OCI-LY3 (cell line): ENCODE measurements at regions not wholly inside any gene's neighbourhood (a gene's known extent, or its start where the extent isn't known, plus 50 kb on each side); places are given as distances from the start of the nearest gene placed in this dataset.

ENCODE experiments used
- H2AFZ ChIP-seq: fragments of 200-600, 300-600 bp; shearing (Covaris generic); 2 replicates; pipeline ENCODE4 v1.6.0; 2014; ENCODE audit warnings: antibody characterized with exemption, low read depth, low read length
- H3K27ac ChIP-seq: fragments of 200-600, 300-600 bp; sonication (generic); 2 replicates; pipeline ENCODE4 v1.5.1; 2014; ENCODE audit warnings: mild to moderate bottlenecking, low read length, moderate library complexity, mixed read lengths
- H3K27me3 ChIP-seq: fragments of 200-600, 300-600 bp; sonication (generic); 2 replicates; pipeline ENCODE4 v1.6.1; 2014; ENCODE audit warnings: low read depth, low read length, mixed read lengths
- H3K36me3 ChIP-seq: fragments of 200-600, 300-600 bp; sonication (generic); replicated peaks from 2 replicates; pipeline ENCODE3; 2014; ENCODE audit warnings: low read depth, low read length, mixed read lengths
- H3K4me1 ChIP-seq: fragments of 300-600, 200-600 bp; sonication (generic); 2 replicates; pipeline ENCODE4 v1.6.1; 2014; ENCODE audit warnings: low read length, mixed read lengths
- H3K4me2 ChIP-seq: fragments of 200-600, 300-600 bp; sonication (generic); 2 replicates; pipeline ENCODE4 v1.6.1; 2014; ENCODE audit warnings: low read length, mixed read lengths
- H3K4me3 ChIP-seq: fragments of 300-600, 200-600 bp; sonication (generic); 2 replicates; pipeline ENCODE4 v1.5.1; 2014; ENCODE audit warnings: antibody characterized with exemption, mild to moderate bottlenecking, low read length, moderate library complexity
- H3K79me2 ChIP-seq: fragments of 300-600, 200-600 bp; shearing (Covaris generic); 2 replicates; pipeline ENCODE4 v1.6.1; 2014; ENCODE audit warnings: mild to moderate bottlenecking, low read length, mixed read lengths
- H3K9ac ChIP-seq: fragments of 300-600, 200-600 bp; shearing (Covaris generic); 2 replicates; pipeline ENCODE4 v1.6.0; 2014; ENCODE audit warnings: mild to moderate bottlenecking, low read length, moderate library complexity
- H3K9me3 ChIP-seq: fragments of 200-600, 300-600 bp; shearing (Covaris generic); 2 replicates; pipeline ENCODE4 v1.6.1; 2014; ENCODE audit warnings: low read length, mixed read lengths; ENCODE audit not compliant: insufficient read depth
- H4K20me1 ChIP-seq: fragments of 200-600, 300-600 bp; sonication (generic); 2 replicates; pipeline ENCODE4 v1.6.1; 2016; ENCODE audit warnings: low read length, mixed read lengths; ENCODE audit not compliant: insufficient read depth
- CTCF ChIP-seq: fragments of 200-600, 300-600 bp; sonication (generic); IDR thresholded peaks from 2 replicates; pipeline ENCODE4 v1.5.1; 2014; ENCODE audit warnings: antibody characterized with exemption, low read length, low read depth
- EZH2phosphoT487 ChIP-seq: fragments of 200-600 bp; shearing (Covaris generic); IDR thresholded peaks from 2 replicates; pipeline ENCODE4 v1.6.1; 2018; ENCODE audit warnings: antibody characterized with exemption, mixed run types, low read depth

- H3K27ac ChIP-seq = no peak overlapping the region
These were observed 98.3 kb upstream of the OTOS start for GRCh38 chr2:240238786-240239185.

GRCh38 chr2:240239325-240239724 is 98.9 kb upstream of the OTOS start:
- TF ChIP-seq EZH2phosphoT487 (no peak), CTCF (no peak)
- Histone ChIP-seq H3K27me3 (peaks cover 4% of the 10 kb centered on the region; the same call in 1 of the 2 replicates), H2AFZ (no peak overlapping the region), H3K4me1 (peaks cover 3% of the 10 kb centered on the region; the same call in 1 of the 2 replicates), H3K4me3 (no peak overlapping the region), H3K4me2 (no peak overlapping the region), H3K36me3 (no peaks in the 10 kb centered on the region), H3K79me2 (no peaks in the 10 kb centered on the region), H3K9me3 (no peaks in the 10 kb centered on the region), H3K9ac (no peak overlapping the region), H3K27ac (no peak overlapping the region), H4K20me1 (no peaks in the 10 kb centered on the region)

More at GRCh38 chr2:240238786-240239185, 98.3 kb upstream of the OTOS start:
- Histone ChIP-seq H4K20me1 (no peaks in the 10 kb centered on the region), H3K4me1 (peaks cover 3% of the 10 kb centered on the region; the same call in 1 of the 2 replicates), H2AFZ (no peak overlapping the region), H3K27me3 (peaks cover 4% of the 10 kb centered on the region; the same call in 1 of the 2 replicates), H3K9ac (no peak overlapping the region), H3K79me2 (no peaks in the 10 kb centered on the region), H3K4me2 (no peak overlapping the region), H3K9me3 (no peaks in the 10 kb centered on the region), H3K36me3 (no peaks in the 10 kb centered on the region), H3K4me3 (no peak overlapping the region)
- TF ChIP-seq CTCF = no peak
- no peak for TF ChIP-seq EZH2phosphoT487

- H3K27me3 ChIP-seq = peaks cover 4% of the 10 kb centered on the region; the same call in 1 of the 2 replicates
- H3K4me2 ChIP-seq = no peak overlapping the region
- H3K9ac ChIP-seq = no peak overlapping the region
- TF ChIP-seq CTCF = no peak
- no peak for TF ChIP-seq EZH2phosphoT487
- no peak overlapping the region for H3K27ac ChIP-seq
- H3K4me3 ChIP-seq = no peak overlapping the region
- H3K9me3 ChIP-seq = no peaks in the 10 kb centered on the region
- no peaks in the 10 kb centered on the region for H3K36me3 ChIP-seq
- H2AFZ ChIP-seq = no peak overlapping the region
- H4K20me1 ChIP-seq = no peaks in the 10 kb centered on the region
- no peaks in the 10 kb centered on the region for H3K79me2 ChIP-seq
- H3K4me1 ChIP-seq = peaks cover 3% of the 10 kb centered on the region; the same call in 1 of the 2 replicates
These were observed 99.7 kb upstream of the OTOS start for GRCh38 chr2:240240017-240240734.

- no peak overlapping the region for H3K27ac ChIP-seq
- H3K4me2 ChIP-seq = no peak overlapping the region
- no peak for TF ChIP-seq EZH2phosphoT487
- H3K9ac ChIP-seq = no peak overlapping the region
- H3K79me2 ChIP-seq = no peaks in the 10 kb centered on the region
- H2AFZ ChIP-seq = no peak overlapping the region
- no peaks in the 10 kb centered on the region for H4K20me1 ChIP-seq
- peaks cover 3% of the 10 kb centered on the region; the same call in 1 of the 2 replicates for H3K4me1 ChIP-seq
- peaks cover 4% of the 10 kb centered on the region; the same call in 1 of the 2 replicates for H3K27me3 ChIP-seq
- H3K36me3 ChIP-seq = no peaks in the 10 kb centered on the region
- no peak overlapping the region for H3K4me3 ChIP-seq
- no peaks in the 10 kb centered on the region for H3K9me3 ChIP-seq
These were observed 100.3 kb upstream of the OTOS start for GRCh38 chr2:240240781-240241180.
